Naive thymus-derived CD4-positive, alpha-beta T cell (primary cell): ENCODE measurements at regions not wholly inside any gene's neighbourhood (a gene's known extent, or its start where the extent isn't known, plus 50 kb on each side); places are given as distances from the start of the nearest gene placed in this dataset.

Experiments
- ATAC-seq: fragments of 150-1000 bp; cut with Tn5 transposase; 2 replicates; pipeline ENCODE4 v1.10.0; 2021; ENCODE audit warnings: mild to moderate bottlenecking, moderate library complexity
- CTCF ChIA-PET: fragments of 350-600 bp; sonication (Branson Sonifier 250); formaldehyde crosslinking; loops from one replicate; lab custom pipeline; 2021; ENCODE audit warnings: antibody characterized with exemption; lab: Charles Lee
- POLR2A ChIA-PET: fragments of 350-600 bp; sonication (Branson Sonifier 250); formaldehyde crosslinking; loops from one replicate; lab custom pipeline; 2021; ENCODE audit warnings: antibody characterized with exemption, inconsistent platforms; lab: Charles Lee
- DNase-seq, 9 donors: peaks; one replicate each; pipeline versions ENCODE4 v3.0.0 to v3.0.0-alpha.2; 2020 to 2022; ENCODE audit warnings: mixed read lengths in 1 of 9
- H3K27ac ChIP-seq: one replicate; pipeline ENCODE4 v1.7.0; 2013; ENCODE audit warnings: mild to moderate bottlenecking, low read depth, low read length, moderate library complexity
- H3K27me3 ChIP-seq, 2 donors: one replicate each; pipeline ENCODE4 v1.7.0; 2013; ENCODE audit warnings: low read length in 2 of 2, mild to moderate bottlenecking in 2 of 2, moderate library complexity in 2 of 2; ENCODE audit not compliant: control insufficient read depth in 2 of 2, insufficient read depth in 2 of 2
- H3K36me3 ChIP-seq, 3 experiments: 1 replicate in 2 of 3; 2 replicates in 1 of 3; pipeline ENCODE4 v1.7.0; 2013; ENCODE audit warnings: low read length in 3 of 3, mild to moderate bottlenecking in 3 of 3, moderate library complexity in 1 of 3; ENCODE audit not compliant: insufficient read depth in 3 of 3, control insufficient read depth in 2 of 3
- H3K4me1 ChIP-seq, 2 donors: one replicate each; pipeline ENCODE4 v1.7.0; 2013; ENCODE audit warnings: low read length in 2 of 2, mild to moderate bottlenecking in 2 of 2, moderate library complexity in 1 of 2; ENCODE audit not compliant: control insufficient read depth in 2 of 2, insufficient read depth in 2 of 2
- H3K4me3 ChIP-seq: 2 replicates; pipeline ENCODE4 v1.7.0; 2013; ENCODE audit warnings: mild to moderate bottlenecking, low read length
- H3K9me3 ChIP-seq, 3 experiments: 1 replicate in 2 of 3; 2 replicates in 1 of 3; pipeline ENCODE4 v1.7.0; 2013; ENCODE audit warnings: low read length in 3 of 3; ENCODE audit not compliant: control insufficient read depth in 2 of 3
- H3K27ac Mint-ChIP-seq, 9 donors: one replicate each; pipeline ENCODE4 v1.8.0; 2020 to 2022; ENCODE audit warnings: mixed read lengths in 9 of 9, mild to moderate bottlenecking in 8 of 9, moderate library complexity in 5 of 9, inconsistent platforms in 2 of 9
- H3K27me3 Mint-ChIP-seq, 5 donors: one replicate each; pipeline ENCODE4 v1.8.0; 2021 to 2022; ENCODE audit warnings: mixed read lengths in 5 of 5, mild to moderate bottlenecking in 1 of 5
- H3K36me3 Mint-ChIP-seq, 5 donors: one replicate each; pipeline ENCODE4 v1.8.0; 2020 to 2022; ENCODE audit warnings: mixed read lengths in 5 of 5, mild to moderate bottlenecking in 3 of 5, inconsistent platforms in 1 of 5
- H3K4me1 Mint-ChIP-seq, 7 donors: one replicate each; pipeline ENCODE4 v1.8.0; 2020 to 2022; ENCODE audit warnings: mixed read lengths in 7 of 7, mild to moderate bottlenecking in 3 of 7, inconsistent platforms in 1 of 7
- H3K4me3 Mint-ChIP-seq, 10 donors: one replicate each; pipeline ENCODE4 v1.8.0; 2020 to 2022; ENCODE audit warnings: mild to moderate bottlenecking in 10 of 10, mixed read lengths in 10 of 10, moderate library complexity in 6 of 10, inconsistent platforms in 2 of 10
- H3K9me3 Mint-ChIP-seq, 11 donors: one replicate each; pipeline ENCODE4 v1.8.0; 2020 to 2022; ENCODE audit warnings: mixed read lengths in 11 of 11, mild to moderate bottlenecking in 4 of 11, inconsistent platforms in 1 of 11, moderate library complexity in 1 of 11
- intact Hi-C, 2 donors: fragments of 100-400 bp; cut with micrococcal nuclease; formaldehyde crosslinking; loops; one replicate each; pipeline ENCODE4 v1.15.1; 2023

DNA sequence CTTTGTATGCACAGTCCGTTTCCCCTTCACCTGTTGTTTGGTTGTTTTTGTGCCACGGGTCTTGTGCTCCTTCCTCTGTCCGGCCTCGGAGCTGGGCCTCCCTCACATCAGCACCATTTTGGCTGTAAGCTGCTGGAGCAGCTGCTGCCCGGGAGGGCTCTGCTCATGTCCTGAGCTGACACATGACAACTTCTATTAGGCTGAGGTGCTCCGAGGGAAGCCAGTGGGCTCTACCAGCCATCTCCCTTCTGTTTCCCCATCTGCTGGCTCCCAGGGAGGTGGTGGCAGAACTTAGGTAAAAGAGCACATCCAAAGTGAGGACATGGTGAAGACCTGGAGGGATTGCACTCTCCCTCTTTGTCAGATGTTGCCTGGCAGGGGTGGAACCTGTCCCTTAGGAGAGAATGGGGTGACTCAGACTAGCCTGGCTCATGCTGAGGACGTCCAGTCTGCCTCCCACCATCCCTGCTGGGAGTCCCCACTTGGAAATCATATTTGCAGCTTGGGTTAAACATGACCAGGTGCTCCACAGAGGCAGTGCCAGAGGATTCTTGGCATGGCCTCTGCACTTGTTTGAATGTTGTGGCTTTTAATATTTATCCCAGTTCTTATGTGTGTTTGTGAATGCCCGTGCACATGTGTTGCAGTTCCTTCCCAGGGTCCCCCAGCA, 49.8 kb upstream of the TNP1 start:
- intact Hi-C loops, result no loop called here

More for the DNA sequence above, 49.8 kb upstream of the TNP1 start:
- Mint-ChIP-seq H3K36me3 (no peaks in the 10 kb centered on the region), H3K27ac (no peak overlapping the region), H3K4me1 (peaks cover 0 to 10% (median 0%) of the 10 kb centered on the region in 7 donors), H3K27me3 (peaks cover 0 to 12% (median 0%) of the 10 kb centered on the region in 5 donors), H3K4me3 (no peak overlapping the region), H3K9me3 (peaks cover 0 to 2% (median 0%) of the 10 kb centered on the region in 11 donors)
- Histone ChIP-seq H3K27me3 (no peaks in the 10 kb centered on the region), H3K4me3 (no peak overlapping the region), H3K36me3 (no peaks in the 10 kb centered on the region), H3K9me3 (no peaks in the 10 kb centered on the region), H3K27ac (no peak overlapping the region), H3K4me1 (no peaks in the 10 kb centered on the region)
- ATAC-seq (no peak), DNase-seq (no peak)
- POLR2A ChIA-PET, result no interaction called here
- CTCF ChIA-PET, result interaction anchor here (0.5 kb wide), 1 partner anchor 1022 kb away, joined by 3 read pairs; no protein-coding TSS in a partner anchor
